ENCODE measurements at regions not wholly inside any gene's neighbourhood (a gene's known extent, or its start where the extent isn't known, plus 50 kb on each side); places are given as distances from the start of the nearest gene placed in this dataset.
"Not testable (repeated sequence)": the region's sequence is repeated elsewhere in the genome, so short reads cannot be mapped to it uniquely, and the experiment has no call there.

GRCh38 chr18:10114717-10115463 lies 201.1 kb downstream of the VAPA start:
- no peak for DNase-seq (ENCODE audit: extremely low read depth, low read depth, low spot score)

DNA sequence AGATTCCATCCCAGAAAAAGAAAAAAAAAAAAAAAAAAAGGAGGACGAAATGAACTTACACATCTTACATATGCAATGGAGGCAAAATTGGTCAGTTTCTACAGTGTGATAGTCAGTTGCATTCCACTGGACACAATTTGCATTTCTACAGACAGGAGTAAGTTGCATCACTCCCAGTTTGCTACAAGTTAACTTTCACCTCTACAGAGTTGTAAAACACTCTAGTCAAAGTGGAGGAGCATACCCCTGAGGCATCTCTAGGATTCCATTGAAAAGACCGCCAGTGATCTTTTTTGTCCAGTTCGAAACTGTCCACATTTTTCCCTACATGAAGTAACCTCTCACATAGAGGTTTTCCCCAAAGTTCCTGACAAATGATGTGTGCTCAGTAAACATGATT lies 202.8 kb downstream of the VAPA start:
- DNase-seq (ENCODE audit: extremely low read depth, low read depth, low spot score): no peak

- no peak for DNase-seq (ENCODE audit: extremely low read depth, low read depth, low spot score)
Measured at GRCh38 chr18:10119528-10119927, 205.7 kb downstream of the VAPA start.

DNA sequence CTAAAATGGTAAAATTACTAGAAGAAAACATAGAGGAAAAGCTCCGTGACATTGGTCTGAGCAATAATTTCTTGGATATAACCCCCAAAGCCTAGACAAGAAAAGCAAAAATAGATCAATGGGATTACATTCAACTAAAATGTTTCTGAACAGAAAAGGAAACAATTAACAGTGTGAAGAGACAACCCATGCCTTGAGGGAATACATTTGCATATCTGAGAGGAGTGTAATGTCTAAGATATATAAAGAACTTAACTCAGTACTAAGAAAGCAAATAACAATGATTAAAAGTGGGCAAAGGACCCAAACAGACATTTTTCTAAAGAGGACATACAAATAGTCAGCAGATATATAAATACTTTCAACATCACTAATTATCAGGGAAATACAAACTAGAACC lies 206.2 kb downstream of the VAPA start:
- DNase-seq (ENCODE audit: extremely low read depth, low read depth, low spot score): no peak

DNA sequence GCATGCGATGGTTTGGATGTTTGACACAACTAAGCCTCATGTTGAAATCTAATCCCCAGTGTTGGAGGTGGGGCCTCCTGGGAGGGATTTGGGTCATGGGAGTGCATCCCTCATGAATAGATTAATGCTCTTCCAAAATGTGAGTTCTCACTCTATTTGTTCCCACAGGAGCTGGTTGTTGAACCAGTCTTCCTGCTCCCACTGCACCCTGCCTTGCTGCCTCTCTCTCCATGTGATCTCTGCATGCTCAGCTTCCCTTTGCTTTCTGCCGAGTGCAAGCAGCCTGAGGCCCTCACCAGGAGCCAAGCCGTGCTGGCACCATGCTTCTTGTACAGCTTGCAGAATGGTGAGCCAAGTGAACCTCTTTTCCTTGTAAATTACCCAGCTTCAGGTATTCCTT lies 206.8 kb downstream of the VAPA start:
- DNase-seq (ENCODE audit: extremely low read depth, low read depth, low spot score): no peak

DNA sequence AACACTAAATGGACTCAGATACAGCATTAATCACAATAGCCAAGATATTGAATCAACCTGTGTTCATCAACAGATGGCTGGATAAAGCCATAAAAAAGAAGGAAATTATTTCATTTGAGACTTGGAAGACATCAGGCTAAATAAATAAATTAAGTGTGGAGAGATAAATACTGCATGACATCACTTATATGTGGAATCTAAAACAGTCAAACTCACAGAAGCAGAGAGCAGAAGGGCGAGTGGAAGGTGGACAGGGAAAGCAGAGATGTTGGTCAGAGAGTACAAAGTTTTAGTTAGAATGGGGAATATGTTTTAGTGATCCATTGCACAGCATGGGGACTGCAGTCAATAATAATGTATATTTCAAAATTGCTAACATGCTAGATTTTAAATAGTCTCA lies 207.2 kb downstream of the VAPA start:
- no peak for DNase-seq (ENCODE audit: extremely low read depth, low read depth, low spot score)

- no peak for DNase-seq (ENCODE audit: extremely low read depth, low read depth, low spot score)
Measured at GRCh38 chr18:10121786-10122515, 208.1 kb downstream of the VAPA start.

- no peak for DNase-seq (ENCODE audit: extremely low read depth, low read depth, low spot score)
Measured at GRCh38 chr18:10122988-10123950, 209.5 kb downstream of the VAPA start.

DNA sequence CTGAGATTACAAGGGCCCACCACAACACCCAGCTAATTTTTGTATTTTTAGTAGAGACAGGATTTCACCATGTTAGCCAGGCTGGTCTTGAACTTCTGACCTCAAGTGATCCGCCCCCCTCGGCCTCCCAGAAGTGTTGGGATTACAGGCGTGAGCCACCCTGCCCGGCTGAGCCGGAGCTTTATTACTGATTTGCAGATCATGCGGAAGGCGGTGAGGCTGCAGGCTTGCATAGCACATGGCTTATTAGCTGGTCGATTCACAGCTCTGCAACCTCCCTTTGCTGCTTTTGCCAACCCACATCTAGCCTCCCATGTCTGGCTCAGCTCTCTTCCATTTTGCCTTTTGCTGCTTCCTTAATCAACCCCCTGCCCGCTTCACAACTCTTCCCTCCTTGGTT lies 210.3 kb downstream of the VAPA start:
- DNase-seq (ENCODE audit: extremely low read depth, low read depth, low spot score): no peak

GRCh38 chr18:10124557-10124956 lies 210.7 kb downstream of the VAPA start:
- no peak for DNase-seq (ENCODE audit: extremely low read depth, low read depth, low spot score)

- no peak for DNase-seq (ENCODE audit: extremely low read depth, low read depth, low spot score)
Measured at GRCh38 chr18:10124967-10125366, 211.2 kb downstream of the VAPA start.

GRCh38 chr18:10127729-10128128 lies 213.9 kb downstream of the VAPA start:
- no peak for DNase-seq (ENCODE audit: extremely low read depth, low read depth, low spot score)

- DNase-seq (ENCODE audit: extremely low read depth, low read depth, low spot score): no peak
Measured at GRCh38 chr18:10128921-10129501, 215.2 kb downstream of the VAPA start.

- DNase-seq (ENCODE audit: extremely low read depth, low read depth, low spot score): no peak
Measured at GRCh38 chr18:10130606-10131005, 216.8 kb downstream of the VAPA start.

DNA sequence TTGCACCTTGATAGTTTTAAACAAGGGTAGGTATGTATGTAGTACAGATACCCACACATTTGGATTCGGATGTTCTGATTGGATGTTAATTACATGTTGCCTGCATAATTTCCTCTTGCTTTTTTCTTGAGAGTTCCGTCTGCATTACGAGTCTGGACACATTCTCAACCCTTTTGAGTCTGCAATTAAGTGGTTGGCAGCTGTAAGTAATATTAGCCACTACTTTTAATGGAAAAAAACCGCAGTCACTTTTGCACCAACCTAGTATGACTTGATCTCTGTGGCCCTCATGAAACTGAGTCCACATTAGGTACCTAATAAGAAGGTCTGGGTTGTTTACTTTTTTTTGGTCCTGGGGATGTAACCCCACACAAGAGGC lies 217.3 kb downstream of the VAPA start:
- DNase-seq (ENCODE audit: extremely low read depth, low read depth, low spot score): no peak

DNA sequence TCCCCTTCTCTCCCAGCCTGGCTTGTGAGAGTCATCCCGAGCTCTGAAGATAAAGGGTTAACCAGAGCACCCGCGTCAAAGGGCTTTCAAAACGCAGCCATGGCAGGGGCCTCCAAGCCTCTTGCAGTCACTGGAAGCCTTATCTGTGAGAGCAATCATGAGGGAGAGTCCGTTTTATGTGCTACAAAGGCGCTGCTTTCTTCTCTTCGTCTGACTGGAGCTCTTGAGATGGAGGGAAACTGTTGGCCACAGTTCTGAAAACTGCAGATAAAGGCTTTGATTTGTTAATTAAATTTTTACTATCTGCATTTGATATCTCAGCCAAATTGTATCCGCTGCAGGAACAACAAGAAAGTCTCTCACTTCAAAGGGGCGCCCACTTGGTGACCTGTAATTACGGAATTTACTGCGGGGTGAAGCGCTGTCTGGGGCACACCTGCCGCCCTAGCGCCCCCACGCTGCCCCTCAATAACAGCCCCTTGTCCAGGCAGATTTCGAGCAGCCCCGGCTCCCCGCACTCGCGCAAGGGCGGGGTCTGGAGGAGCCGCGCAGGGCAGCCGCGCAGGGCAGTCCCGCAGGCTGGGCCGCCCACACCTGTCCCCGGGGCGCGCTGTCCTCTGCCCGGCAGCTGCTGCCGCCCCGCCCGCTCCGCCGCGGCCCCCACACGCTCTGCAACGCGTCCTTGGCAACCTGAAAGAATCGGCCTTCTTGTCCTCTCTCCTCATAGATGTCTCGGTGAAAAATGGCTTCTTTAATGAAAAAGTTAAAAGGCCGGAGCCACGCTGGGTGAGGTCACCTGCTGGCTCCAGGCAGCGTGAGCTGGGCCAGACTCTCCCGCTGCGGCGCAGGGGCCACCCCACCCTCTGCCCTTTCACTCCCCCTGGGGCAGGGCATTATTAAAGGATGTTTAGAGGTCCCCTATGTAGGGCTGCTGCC lies 217.9 kb downstream of the VAPA start:
- DNase-seq (ENCODE audit: extremely low read depth, low read depth, low spot score): no peak

GRCh38 chr18:10133516-10133915 lies 219.7 kb downstream of the VAPA start:
- no peak for DNase-seq (ENCODE audit: extremely low read depth, low read depth, low spot score)

DNA sequence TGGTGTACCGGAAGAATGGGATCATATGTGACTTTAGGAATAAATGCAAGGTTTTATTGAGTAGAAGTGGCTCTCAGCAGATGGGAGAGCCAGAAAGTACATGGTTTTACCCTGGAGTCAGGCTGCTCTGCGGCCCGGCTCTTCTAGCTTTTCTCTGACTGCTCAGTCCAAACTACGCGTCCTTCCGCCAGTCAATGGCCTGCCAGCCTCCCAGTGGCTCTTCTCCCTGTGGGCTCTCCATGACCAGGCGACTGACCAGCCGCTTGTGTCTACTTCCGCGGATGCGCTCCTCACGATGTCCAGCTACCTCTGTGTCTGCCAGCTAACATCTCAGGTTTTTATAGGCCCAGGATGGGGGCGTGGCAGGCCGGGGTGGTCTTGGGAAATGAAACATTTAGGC lies 220.4 kb downstream of the VAPA start:
- no peak for DNase-seq (ENCODE audit: extremely low read depth, low read depth, low spot score)

- not testable (repeated sequence) for DNase-seq (ENCODE audit: extremely low read depth, low read depth, low spot score)
Measured at GRCh38 chr18:10134749-10135148, 220.9 kb downstream of the VAPA start.
